ENCODE measurements at regions not wholly inside any gene's neighbourhood (a gene's known extent, or its start where the extent isn't known, plus 50 kb on each side); places are given as distances from the start of the nearest gene placed in this dataset.

GRCh38 chr3:157752554-157752953 lies 249.3 kb upstream of the VEPH1 start:
- in situ Hi-C loops (cut with HindIII; ENCODE audit: low sequenced_read_pairs) = no loop called here
- TF ChIP-seq CTCF (IDR thresholded peaks at IDR 0.05; ENCODE audit: low read depth, low read length, missing control alignments) = no peak
- H3K4me3 ChIP-seq (ENCODE audit: low read depth, low read length) = no peak overlapping the region

GRCh38 chr3:157751386-157751785 lies 248.2 kb upstream of the VEPH1 start:
- no peak overlapping the region for H3K4me3 ChIP-seq (ENCODE audit: low read depth, low read length)
- DNase-seq (ENCODE audit: low read depth) = no peak
- no peak for TF ChIP-seq CTCF (IDR thresholded peaks at IDR 0.05; ENCODE audit: low read depth, low read length, missing control alignments)
- in situ Hi-C loops (cut with HindIII; ENCODE audit: low sequenced_read_pairs) = no loop called here

More at GRCh38 chr3:157752554-157752953, 249.3 kb upstream of the VEPH1 start:
- no peak for DNase-seq (ENCODE audit: low read depth)

- no peak overlapping the region for H3K4me3 ChIP-seq (ENCODE audit: low read depth, low read length)
- no peak for TF ChIP-seq CTCF (IDR thresholded peaks at IDR 0.05; ENCODE audit: low read depth, low read length, missing control alignments)
- in situ Hi-C loops (cut with HindIII; ENCODE audit: low sequenced_read_pairs) = no loop called here
- no peak for DNase-seq (ENCODE audit: low read depth)
These were observed 243.2 kb upstream of the VEPH1 start for GRCh38 chr3:157746391-157746790.

- in situ Hi-C loops (cut with HindIII; ENCODE audit: low sequenced_read_pairs) = no loop called here
- H3K4me3 ChIP-seq (ENCODE audit: low read depth, low read length) = no peak overlapping the region
- no peak for DNase-seq (ENCODE audit: low read depth)
- no peak for TF ChIP-seq CTCF (IDR thresholded peaks at IDR 0.05; ENCODE audit: low read depth, low read length, missing control alignments)
These were observed 238.4 kb upstream of the VEPH1 start for GRCh38 chr3:157741607-157742006.

GRCh38 chr3:157738441-157738840 lies 235.2 kb upstream of the VEPH1 start:
- H3K4me3 ChIP-seq (ENCODE audit: low read depth, low read length) = no peak overlapping the region
- in situ Hi-C loops (cut with HindIII; ENCODE audit: low sequenced_read_pairs) = no loop called here
- no peak for DNase-seq (ENCODE audit: low read depth)
- TF ChIP-seq CTCF (IDR thresholded peaks at IDR 0.05; ENCODE audit: low read depth, low read length, missing control alignments) = no peak

GRCh38 chr3:157718800-157719199 lies 215.6 kb upstream of the VEPH1 start:
- in situ Hi-C loops (cut with HindIII; ENCODE audit: low sequenced_read_pairs) = loop anchor here (10.0 kb wide), 1 partner anchor 64 kb away; no protein-coding TSS in a partner anchor
- no peak overlapping the region for H3K4me3 ChIP-seq (ENCODE audit: low read depth, low read length)
- DNase-seq (ENCODE audit: low read depth) = no peak
- no peak for TF ChIP-seq CTCF (IDR thresholded peaks at IDR 0.05; ENCODE audit: low read depth, low read length, missing control alignments)

- no peak for DNase-seq (ENCODE audit: low read depth)
- H3K4me3 ChIP-seq (ENCODE audit: low read depth, low read length) = no peak overlapping the region
- no peak for TF ChIP-seq CTCF (IDR thresholded peaks at IDR 0.05; ENCODE audit: low read depth, low read length, missing control alignments)
- in situ Hi-C loops (cut with HindIII; ENCODE audit: low sequenced_read_pairs) = loop anchor here (10.0 kb wide), 1 partner anchor 58 kb away; no protein-coding TSS in a partner anchor
These were observed 209.9 kb upstream of the VEPH1 start for GRCh38 chr3:157713101-157713500.

All from astrocyte of the cerebellum (primary cell).